Loucy (cell line): ENCODE measurements at regions not wholly inside any gene's neighbourhood (a gene's known extent, or its start where the extent isn't known, plus 50 kb on each side); places are given as distances from the start of the nearest gene placed in this dataset.

Experiments
- H2AFZ ChIP-seq: fragments of 200-600 bp; sonication (generic); 2 replicates; pipeline ENCODE4 v1.6.0; 2016; ENCODE audit warnings: antibody characterized with exemption, mild to moderate bottlenecking, low read length, moderate library complexity
- H3F3A ChIP-seq: fragments of 200-600 bp; 2 replicates; pipeline ENCODE4 v1.6.0; 2016; ENCODE audit warnings: antibody characterized with exemption, low read depth, mild to moderate bottlenecking
- H3K27me3 ChIP-seq: fragments of 200-600 bp; sonication (generic); 2 replicates; pipeline ENCODE4 v1.6.1; 2014; ENCODE audit warnings: low read length, mild to moderate bottlenecking; ENCODE audit not compliant: insufficient read depth, poor library complexity, severe bottlenecking
- H3K36me3 ChIP-seq: fragments of 200-600 bp; sonication (generic); 2 replicates; pipeline ENCODE4 v1.6.1; 2016; ENCODE audit warnings: low read length; ENCODE audit not compliant: insufficient read depth
- H3K4me1 ChIP-seq: fragments of 200-600 bp; sonication (generic); 2 replicates; pipeline ENCODE4 v1.5.1; 2014; ENCODE audit warnings: low read length, mild to moderate bottlenecking; ENCODE audit not compliant: insufficient read depth, poor library complexity, severe bottlenecking
- H3K4me2 ChIP-seq: fragments of 200-600 bp; sonication (generic); 2 replicates; pipeline ENCODE4 v1.6.0; 2014; ENCODE audit warnings: antibody characterized with exemption, low read length, low read depth, mild to moderate bottlenecking; ENCODE audit not compliant: poor library complexity, severe bottlenecking
- H3K4me3 ChIP-seq: fragments of 200-600 bp; sonication (generic); 2 replicates; pipeline ENCODE4 v1.5.1; 2014; ENCODE audit warnings: low read length, mild to moderate bottlenecking, mixed read lengths; ENCODE audit not compliant: poor library complexity, severe bottlenecking
- H3K79me2 ChIP-seq: fragments of 200-600 bp; sonication (generic); 2 replicates; pipeline ENCODE4 v1.6.1; 2014; ENCODE audit warnings: low read length; ENCODE audit not compliant: insufficient read depth
- H3K9ac ChIP-seq: fragments of 200-600 bp; sonication (generic); 2 replicates; pipeline ENCODE4 v1.6.0; 2014; ENCODE audit warnings: mild to moderate bottlenecking, low read depth, low read length, moderate library complexity; ENCODE audit not compliant: poor library complexity, severe bottlenecking
- H3K9me2 ChIP-seq: fragments of 200-600 bp; sonication (generic); replicated peaks from 2 replicates; pipeline ENCODE4 v1.6.1; 2016; ENCODE audit warnings: low read depth, low read length, mixed read lengths
- H3K9me3 ChIP-seq: fragments of 200-600 bp; sonication (generic); 2 replicates; pipeline ENCODE4 v1.6.1; 2014; ENCODE audit warnings: mild to moderate bottlenecking, antibody characterized with exemption, low read length, low read depth; ENCODE audit not compliant: insufficient read depth
- H4K20me1 ChIP-seq: fragments of 200-600 bp; sonication (generic); 2 replicates; pipeline ENCODE4 v1.6.0; 2014; ENCODE audit warnings: antibody characterized with exemption, low read length, mild to moderate bottlenecking; ENCODE audit not compliant: insufficient read depth, poor library complexity, severe bottlenecking
- CTCF ChIP-seq: fragments of 200-600 bp; sonication (generic); conservative IDR thresholded peaks from 2 replicates; pipeline ENCODE4 v1.5.1; 2014; ENCODE audit warnings: mild to moderate bottlenecking, antibody characterized with exemption, low read length
- EZH2phosphoT487 ChIP-seq: fragments of 200-600 bp; IDR thresholded peaks from 2 replicates; pipeline ENCODE4 v1.6.1; 2018; ENCODE audit warnings: antibody characterized with exemption, mild to moderate bottlenecking, moderate library complexity, borderline replicate concordance

- H3F3A ChIP-seq = no peaks in the 10 kb centered on the region
- H3K4me1 ChIP-seq = no peaks in the 10 kb centered on the region
- no peaks in the 10 kb centered on the region for H3K27me3 ChIP-seq
- no peaks in the 10 kb centered on the region for H3K36me3 ChIP-seq
- H3K4me2 ChIP-seq = no peak overlapping the region
- no peaks in the 10 kb centered on the region for H4K20me1 ChIP-seq
- TF ChIP-seq EZH2phosphoT487 (no peak), CTCF (no peak)
- H3K9me2 ChIP-seq = no peaks in the 10 kb centered on the region
- H3K4me3 ChIP-seq = no peak overlapping the region
- H2AFZ ChIP-seq = no peak overlapping the region
- H3K9ac ChIP-seq = no peak overlapping the region
- no peaks in the 10 kb centered on the region for H3K9me3 ChIP-seq
- H3K79me2 ChIP-seq = no peaks in the 10 kb centered on the region
These were observed 180.7 kb upstream of the DIPK2B start for GRCh38 chrX:45381366-45381765.

- no peaks in the 10 kb centered on the region for H3K79me2 ChIP-seq
- H3K4me1 ChIP-seq = no peaks in the 10 kb centered on the region
- no peaks in the 10 kb centered on the region for H3F3A ChIP-seq
- H4K20me1 ChIP-seq = no peaks in the 10 kb centered on the region
- H3K36me3 ChIP-seq = no peaks in the 10 kb centered on the region
- no peak overlapping the region for H3K9ac ChIP-seq
- no peaks in the 10 kb centered on the region for H3K27me3 ChIP-seq
- TF ChIP-seq CTCF (no peak), EZH2phosphoT487 (no peak)
- no peak overlapping the region for H2AFZ ChIP-seq
- H3K9me2 ChIP-seq = no peaks in the 10 kb centered on the region
- no peak overlapping the region for H3K4me3 ChIP-seq
- H3K4me2 ChIP-seq = no peak overlapping the region
- no peaks in the 10 kb centered on the region for H3K9me3 ChIP-seq
These were observed 178.6 kb upstream of the DIPK2B start for GRCh38 chrX:45379236-45379635.

GRCh38 chrX:45372151-45372550, 171.5 kb upstream of the DIPK2B start:
- Histone ChIP-seq H3K4me3 (no peak overlapping the region), H3K9me3 (no peaks in the 10 kb centered on the region), H2AFZ (no peak overlapping the region), H3K4me2 (no peak overlapping the region), H3K36me3 (no peaks in the 10 kb centered on the region), H4K20me1 (no peaks in the 10 kb centered on the region), H3K9ac (no peak overlapping the region), H3K4me1 (no peaks in the 10 kb centered on the region), H3K27me3 (no peaks in the 10 kb centered on the region), H3K79me2 (no peaks in the 10 kb centered on the region), H3F3A (no peaks in the 10 kb centered on the region), H3K9me2 (no peaks in the 10 kb centered on the region)
- TF ChIP-seq EZH2phosphoT487 (no peak), CTCF (no peak)
